Fibroblast of skin of right biceps (primary cell): ENCODE measurements at regions not wholly inside any gene's neighbourhood (a gene's known extent, or its start where the extent isn't known, plus 50 kb on each side); places are given as distances from the start of the nearest gene placed in this dataset.
A peak's percentile ranks its signal among the peaks of the same experiment; 100 is the strongest.

Experiments used
- DNase-seq: peaks from one replicate; pipeline ENCODE4 v3.0.0-alpha.2; 2013

- no peak for DNase-seq
Measured at GRCh38 chr6:169960521-169960885, 209.1 kb downstream of the ERMARD start.

- no peak for DNase-seq
Measured at GRCh38 chr6:169960003-169960344, 208.6 kb downstream of the ERMARD start.

DNA sequence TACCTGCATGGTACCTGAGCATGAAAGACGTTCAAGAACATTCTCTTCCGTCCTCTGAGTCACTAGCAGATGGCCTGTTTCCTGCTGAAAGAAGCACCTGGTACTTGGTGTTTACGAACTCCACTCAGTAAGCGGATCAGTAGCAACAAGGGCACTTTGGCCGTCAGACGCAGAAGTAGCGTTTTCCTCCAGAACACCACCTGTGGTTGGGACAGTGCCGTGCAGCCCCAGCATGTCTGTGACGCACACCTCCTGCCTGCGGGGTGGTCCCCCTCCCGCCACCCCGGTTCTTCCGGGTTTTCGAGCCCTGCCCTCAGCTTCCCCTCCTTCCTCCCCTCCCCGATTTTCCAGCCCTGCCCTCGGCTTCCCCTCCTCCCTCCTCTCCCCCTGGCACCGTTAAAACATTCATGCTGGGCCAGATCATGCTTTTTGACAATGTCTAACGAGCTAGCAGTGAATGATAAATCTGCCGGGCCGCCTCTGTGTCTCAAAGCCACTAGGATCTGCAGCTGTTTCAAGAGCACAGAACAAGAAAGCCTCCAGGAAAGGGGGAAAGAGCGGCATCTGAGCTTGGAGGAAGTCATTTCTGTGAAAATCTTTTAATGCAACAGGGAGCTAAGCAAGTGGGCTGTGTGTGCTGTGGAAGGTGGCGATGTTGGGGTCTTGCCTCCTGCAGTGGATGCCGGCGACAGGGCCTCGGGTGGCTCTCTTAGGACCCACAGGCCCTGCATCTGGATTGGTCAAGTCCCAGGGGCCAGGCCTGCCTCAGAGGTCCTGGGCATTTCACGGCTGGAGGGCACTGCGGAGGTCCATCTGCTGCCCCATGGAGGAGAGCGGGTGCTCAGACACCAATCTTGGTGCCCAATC, 207.9 kb downstream of the ERMARD start:
- DNase-seq, result peak; percentile 5

GRCh38 chr6:169958510-169958909, 207.1 kb downstream of the ERMARD start:
- no peak for DNase-seq

- no peak for DNase-seq
Measured at GRCh38 chr6:169957351-169957963, 206.0 kb downstream of the ERMARD start.

GRCh38 chr6:169956580-169956979, 205.2 kb downstream of the ERMARD start:
- DNase-seq, result no peak

DNA sequence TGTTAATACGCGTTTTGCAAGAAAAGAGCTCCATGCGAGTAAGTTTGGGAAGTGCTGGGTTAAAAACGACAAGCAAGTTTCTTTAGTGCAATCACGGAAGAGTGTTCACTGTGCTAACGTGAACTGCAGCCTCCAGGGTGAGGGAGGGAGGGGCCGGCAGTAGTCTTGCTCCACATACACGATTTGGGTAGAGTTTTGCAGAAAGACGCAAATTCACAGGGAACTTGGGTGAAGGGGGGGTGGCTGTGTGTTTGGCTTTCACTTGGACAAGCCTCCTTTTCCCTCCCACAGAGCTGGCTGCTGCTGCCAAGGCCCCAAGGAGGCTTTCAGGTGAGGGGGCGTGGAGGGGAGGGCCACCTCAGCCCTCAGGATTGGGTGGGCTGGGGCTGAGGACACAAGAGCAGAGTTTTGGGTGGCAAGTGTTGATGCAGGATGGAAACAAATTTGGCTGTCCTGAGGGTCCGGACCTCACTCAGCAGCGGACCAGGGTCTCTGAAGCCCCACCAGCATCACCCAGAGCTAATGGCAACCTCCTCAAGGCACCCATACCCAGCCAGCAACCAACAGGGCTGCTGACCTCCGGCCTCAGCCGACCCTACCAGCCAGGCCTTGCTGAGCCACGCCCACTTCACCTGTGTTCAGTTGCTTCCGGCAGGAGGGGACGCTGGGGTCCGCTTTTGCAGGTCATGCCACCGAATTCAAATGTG, 204.5 kb downstream of the ERMARD start:
- no peak for DNase-seq

GRCh38 chr6:169954977-169955376, 203.6 kb downstream of the ERMARD start:
- no peak for DNase-seq

- DNase-seq, result no peak
Measured at GRCh38 chr6:169953686-169954085, 202.3 kb downstream of the ERMARD start.

GRCh38 chr6:169950558-169950957, 199.1 kb downstream of the ERMARD start:
- DNase-seq, result no peak

GRCh38 chr6:169949511-169950097, 198.2 kb downstream of the ERMARD start:
- DNase-seq, result no peak

DNA sequence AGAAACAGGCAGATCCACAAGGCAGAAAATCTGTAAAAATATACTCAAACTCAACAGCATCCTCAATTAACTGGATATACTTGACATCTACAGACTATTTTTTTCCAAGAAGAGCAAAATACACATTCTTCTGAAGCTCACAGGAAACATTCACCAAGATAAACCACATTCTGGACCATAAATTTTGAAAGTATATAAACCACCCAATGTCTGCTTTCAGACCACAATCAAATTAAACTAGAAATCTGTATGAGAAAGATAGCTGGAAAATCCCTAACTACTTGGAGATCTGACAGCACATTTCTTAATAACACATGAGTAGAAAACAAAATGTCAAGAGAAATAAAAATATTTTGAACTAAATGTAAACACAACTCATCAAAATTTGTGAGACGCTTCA, 195.5 kb downstream of the ERMARD start:
- no peak for DNase-seq

- no peak for DNase-seq
Measured at GRCh38 chr6:169945117-169945516, 193.7 kb downstream of the ERMARD start.

GRCh38 chr6:169944415-169944814, 193.0 kb downstream of the ERMARD start:
- no peak for DNase-seq

DNA sequence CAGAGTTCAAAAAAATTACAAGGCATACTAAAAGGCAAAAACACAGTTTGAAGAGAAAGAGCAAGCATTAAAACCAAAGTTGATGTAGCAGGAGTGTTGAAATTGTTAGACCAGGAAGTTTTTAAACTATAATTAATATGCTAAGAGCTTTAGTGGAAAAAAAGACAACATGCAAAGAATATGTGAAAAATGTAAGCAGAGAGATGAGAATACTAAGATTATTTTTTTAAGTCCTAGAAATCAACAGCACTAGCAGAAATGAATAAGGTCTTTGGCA, 192.6 kb downstream of the ERMARD start:
- no peak for DNase-seq

DNA sequence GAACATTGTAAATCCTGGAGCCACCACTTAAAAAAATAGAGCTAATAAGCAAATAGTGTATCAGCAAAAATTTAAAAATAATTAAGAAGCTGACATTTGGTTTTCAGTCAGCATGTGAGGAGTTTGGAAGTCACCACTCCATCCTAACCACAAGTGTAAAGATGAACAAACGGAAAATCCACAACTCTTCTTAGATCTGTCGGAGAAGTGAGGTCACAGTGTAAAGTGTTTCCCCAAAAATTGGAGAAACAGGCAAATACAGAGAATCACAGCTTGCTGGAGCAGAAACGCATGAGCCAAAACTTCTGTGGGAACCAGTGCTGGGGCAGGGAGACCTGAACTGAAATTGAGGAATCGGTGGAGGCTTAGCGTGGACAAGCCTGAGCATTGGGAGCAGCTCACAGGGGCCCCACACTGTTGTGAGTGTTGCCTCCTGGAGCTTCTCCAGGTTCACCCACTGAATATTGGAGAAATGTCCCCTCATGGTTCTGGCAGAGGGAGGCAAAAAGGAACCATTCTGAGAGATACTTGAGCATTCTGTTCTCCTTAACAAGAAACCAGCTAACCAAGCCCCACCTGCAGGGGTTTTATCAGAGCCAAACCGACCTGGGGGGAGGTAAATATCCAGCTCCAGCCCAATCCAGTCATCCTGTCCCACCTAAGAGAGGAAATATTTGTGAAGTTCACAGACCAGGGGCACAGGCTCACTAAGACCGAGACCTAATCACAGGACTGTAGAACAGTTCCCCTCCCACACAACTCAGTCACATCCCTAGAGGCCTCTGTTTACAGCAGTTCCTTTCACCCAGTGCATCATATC, 192.0 kb downstream of the ERMARD start:
- DNase-seq, result no peak

DNA sequence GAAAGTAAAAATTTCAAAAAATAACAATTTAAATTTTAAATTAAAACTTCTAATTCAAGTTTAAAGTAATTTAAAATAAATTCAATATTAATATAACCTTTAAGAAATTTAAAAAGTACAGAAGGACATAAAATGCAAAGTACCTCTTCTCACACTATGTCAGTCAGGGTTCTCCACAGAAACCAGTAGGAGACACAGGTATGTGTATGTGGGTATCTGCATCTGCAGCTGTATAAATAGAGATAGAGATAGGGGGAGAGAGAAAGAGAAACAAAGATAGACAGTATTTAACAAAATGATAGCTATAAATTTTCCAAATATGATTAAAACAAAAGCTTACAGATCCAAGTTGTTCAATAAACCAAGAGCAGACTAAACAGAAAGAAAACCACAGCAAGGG, 190.8 kb downstream of the ERMARD start:
- DNase-seq, result no peak

- no peak for DNase-seq
Measured at GRCh38 chr6:169940481-169941271, 189.3 kb downstream of the ERMARD start.

- no peak for DNase-seq
Measured at GRCh38 chr6:169939554-169940164, 188.2 kb downstream of the ERMARD start.

DNA sequence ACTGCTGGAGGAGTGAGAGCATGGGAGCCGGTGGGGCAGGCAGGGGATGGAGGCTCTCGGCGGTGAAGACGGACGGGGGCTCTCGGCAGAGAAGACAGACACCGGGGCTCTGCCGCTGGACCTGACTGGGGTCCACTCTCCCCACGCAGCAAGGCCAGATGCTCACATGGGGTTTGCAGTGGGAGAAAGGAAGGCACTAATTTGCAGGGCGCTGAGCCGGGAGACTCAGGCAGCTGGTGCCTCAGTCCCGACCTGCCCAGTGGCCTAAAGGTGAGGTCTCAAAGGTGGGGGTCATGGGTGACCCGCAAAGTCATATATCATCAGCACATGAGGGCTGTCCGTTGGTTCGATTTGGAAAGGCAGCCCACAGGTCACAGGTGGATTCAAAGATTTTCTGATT, 187.3 kb downstream of the ERMARD start:
- DNase-seq, result no peak

- no peak for DNase-seq
Measured at GRCh38 chr6:169938262-169938701, 186.9 kb downstream of the ERMARD start.
